ENCODE measurements at regions not wholly inside any gene's neighbourhood (a gene's known extent, or its start where the extent isn't known, plus 50 kb on each side); places are given as distances from the start of the nearest gene placed in this dataset.

GRCh38 chr4:29578329-29578728 is 1141.8 kb upstream of the PCDH7 start:
- in situ Hi-C loops (cut with MboI; ENCODE audit: low sequenced_read_pairs in 4 of 4) (no loop called here), intact Hi-C loops (cut with DNase I; ENCODE audit: low total_unique reads) (no loop called here)
- no peak for TF ChIP-seq CTCF (IDR thresholded peaks at IDR 0.05 in 4 of 5, conservative IDR thresholded peaks at IDR 0.05 in 1 of 5)
- no peak for TF ChIP-seq POLR2A (IDR thresholded peaks at IDR 0.05)
- no peaks in the 10 kb centered on the region for H3K27me3 ChIP-seq
- no peak overlapping the region for H3K4me3 ChIP-seq
- no peaks in the 10 kb centered on the region for H3K4me1 ChIP-seq
- no peaks in the 10 kb centered on the region for H3K9me3 ChIP-seq
- DNase-seq: no peak
- H3K27ac ChIP-seq: no peak overlapping the region
- H3K36me3 ChIP-seq: no peaks in the 10 kb centered on the region
- no peak for ATAC-seq

- Histone ChIP-seq H3K36me3 (no peaks in the 10 kb centered on the region), H3K27ac (no peak overlapping the region), H3K9me3 (no peaks in the 10 kb centered on the region), H3K4me3 (no peak overlapping the region), H3K27me3 (no peaks in the 10 kb centered on the region), H3K4me1 (no peaks in the 10 kb centered on the region)
- DNase-seq: no peak
- in situ Hi-C loops (cut with MboI; ENCODE audit: low sequenced_read_pairs in 4 of 4) (no loop called here), intact Hi-C loops (cut with DNase I; ENCODE audit: low total_unique reads) (no loop called here)
- ATAC-seq: no peak
- TF ChIP-seq POLR2A (IDR thresholded peaks at IDR 0.05) (no peak), CTCF (IDR thresholded peaks at IDR 0.05 in 4 of 5, conservative IDR thresholded peaks at IDR 0.05 in 1 of 5) (no peak)
Observed at GRCh38 chr4:29581457-29581856, 1138.7 kb upstream of the PCDH7 start.

DNA sequence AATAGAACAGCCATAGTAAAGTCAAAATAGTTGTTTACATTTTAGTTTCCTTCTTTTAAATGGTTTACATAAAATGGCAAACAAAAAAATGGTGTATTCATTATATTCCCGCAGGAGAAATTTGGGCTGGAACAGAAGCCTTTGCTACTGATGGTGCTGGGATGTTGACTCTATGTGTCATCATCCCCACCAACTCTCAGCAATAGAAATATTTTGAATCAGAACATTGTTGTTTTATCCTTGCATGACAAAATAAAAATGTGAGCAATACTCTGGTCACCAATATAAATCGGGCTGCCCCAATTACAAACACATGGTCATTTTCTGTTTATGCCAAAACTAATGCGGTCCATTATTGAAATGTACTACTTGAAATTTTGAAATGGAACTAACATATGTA is 1131.6 kb upstream of the PCDH7 start:
- TF ChIP-seq POLR2A (IDR thresholded peaks at IDR 0.05) (no peak), CTCF (IDR thresholded peaks at IDR 0.05 in 4 of 5, conservative IDR thresholded peaks at IDR 0.05 in 1 of 5) (no peak)
- DNase-seq (no peak), ATAC-seq (no peak)
- Histone ChIP-seq H3K36me3 (no peaks in the 10 kb centered on the region), H3K27me3 (no peaks in the 10 kb centered on the region), H3K4me3 (no peak overlapping the region), H3K4me1 (no peaks in the 10 kb centered on the region), H3K27ac (no peak overlapping the region), H3K9me3 (no peaks in the 10 kb centered on the region)
- in situ Hi-C loops (cut with MboI; ENCODE audit: low sequenced_read_pairs in 4 of 4) (no loop called here), intact Hi-C loops (cut with DNase I; ENCODE audit: low total_unique reads) (no loop called here)

- Histone ChIP-seq H3K9me3 (no peaks in the 10 kb centered on the region), H3K27me3 (no peaks in the 10 kb centered on the region), H3K27ac (no peak overlapping the region), H3K4me3 (no peak overlapping the region), H3K36me3 (no peaks in the 10 kb centered on the region), H3K4me1 (no peaks in the 10 kb centered on the region)
- intact Hi-C loops (cut with DNase I; ENCODE audit: low total_unique reads): no loop called here
- ATAC-seq: no peak
- in situ Hi-C loops (cut with MboI; ENCODE audit: low sequenced_read_pairs in 4 of 4): no loop called here
- DNase-seq: no peak
- TF ChIP-seq CTCF (IDR thresholded peaks at IDR 0.05 in 4 of 5, conservative IDR thresholded peaks at IDR 0.05 in 1 of 5): no peak
- TF ChIP-seq POLR2A (IDR thresholded peaks at IDR 0.05): no peak
Observed at GRCh38 chr4:29596228-29596627, 1123.9 kb upstream of the PCDH7 start.

GRCh38 chr4:29619168-29619567 is 1101.0 kb upstream of the PCDH7 start:
- DNase-seq (no peak), ATAC-seq (no peak)
- Histone ChIP-seq H3K27ac (no peak overlapping the region), H3K36me3 (no peaks in the 10 kb centered on the region), H3K27me3 (no peaks in the 10 kb centered on the region), H3K4me1 (no peaks in the 10 kb centered on the region), H3K4me3 (no peak overlapping the region), H3K9me3 (no peaks in the 10 kb centered on the region)
- TF ChIP-seq POLR2A (IDR thresholded peaks at IDR 0.05): no peak
- no peak for TF ChIP-seq CTCF (IDR thresholded peaks at IDR 0.05 in 4 of 5, conservative IDR thresholded peaks at IDR 0.05 in 1 of 5)
- intact Hi-C loops (cut with DNase I; ENCODE audit: low total_unique reads): no loop called here
- in situ Hi-C loops (cut with MboI; ENCODE audit: low sequenced_read_pairs in 4 of 4): no loop called here
